ENCODE measurements at regions not wholly inside any gene's neighbourhood (a gene's known extent, or its start where the extent isn't known, plus 50 kb on each side); places are given as distances from the start of the nearest gene placed in this dataset.

GRCh38 chr6:21707524-21708319, 114.2 kb downstream of the SOX4 start:
- TF ChIP-seq CTCF (optimal IDR thresholded peaks at IDR 0.05 in 1 of 3, IDR thresholded peaks at IDR 0.05 in 1 of 3, conservative IDR thresholded peaks at IDR 0.05 in 1 of 3; ENCODE audit: extremely low read depth in 1 of 3, insufficient read depth in 2 of 3, low read length in 3 of 3), result no peak
- no peak for TF ChIP-seq EZH2 (IDR thresholded peaks at IDR 0.05; ENCODE audit: low read length)

All from keratinocyte (primary cell).